CD4-positive, alpha-beta T cell treated with Interleukin-10 for 1 hour (primary cell): ENCODE measurements at regions not wholly inside any gene's neighbourhood (a gene's known extent, or its start where the extent isn't known, plus 50 kb on each side); places are given as distances from the start of the nearest gene placed in this dataset.

ENCODE experiments used
- DNase-seq: peaks from one replicate; pipeline ENCODE4 v3.0.0-alpha.2; 2020

- DNase-seq, result peak; percentile 94
Measured at GRCh38 chr13:99436686-99437416, 64.4 kb upstream of the TM9SF2 start.

GRCh38 chr13:99439048-99439447, 62.2 kb upstream of the TM9SF2 start:
- no peak for DNase-seq

GRCh38 chr13:99439850-99440604, 61.2 kb upstream of the TM9SF2 start:
- no peak for DNase-seq

GRCh38 chr13:99442273-99442895, 58.9 kb upstream of the TM9SF2 start:
- DNase-seq, result peak; percentile 81

GRCh38 chr13:99446242-99446641, 55.0 kb upstream of the TM9SF2 start:
- DNase-seq, result no peak

- DNase-seq, result no peak
Measured at GRCh38 chr13:99448546-99448945, 52.7 kb upstream of the TM9SF2 start.

- DNase-seq, result no peak
Measured at GRCh38 chr13:99450416-99450815, 50.9 kb upstream of the TM9SF2 start.
